ENCODE measurements at regions not wholly inside any gene's neighbourhood (a gene's known extent, or its start where the extent isn't known, plus 50 kb on each side); places are given as distances from the start of the nearest gene placed in this dataset.
"Not testable (repeated sequence)": the region's sequence is repeated elsewhere in the genome, so short reads cannot be mapped to it uniquely, and the experiment has no call there.

DNA sequence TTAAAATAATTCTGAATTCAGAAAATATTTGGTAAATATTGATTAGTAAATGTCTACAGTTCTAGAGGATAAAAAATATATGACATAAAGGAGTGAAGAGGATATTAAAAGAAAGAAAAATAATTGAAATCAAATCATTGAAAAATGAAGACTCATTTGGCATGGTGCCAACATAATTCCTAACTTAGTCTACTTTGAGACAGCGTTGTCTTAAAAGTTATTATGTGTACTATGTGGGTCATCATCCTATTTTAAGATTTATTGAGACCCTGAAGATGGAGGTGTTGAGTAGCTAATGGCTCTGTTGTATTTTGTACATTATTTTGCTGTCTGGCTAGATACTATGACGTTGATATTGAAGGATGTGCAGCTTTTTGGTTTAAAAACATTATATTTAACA is 156.7 kb upstream of the PTGFR start:
- no peaks in the 10 kb centered on the region for H3K36me3 ChIP-seq
- no peaks in the 10 kb centered on the region for H3K9me3 ChIP-seq
- intact Hi-C loops (cut with DNase I; ENCODE audit: low total_unique reads) = no loop called here
- H3K4me3 ChIP-seq = no peak overlapping the region
- no peak for DNase-seq
- no peak overlapping the region for H3K27ac ChIP-seq
- TF ChIP-seq, protein P1, sequence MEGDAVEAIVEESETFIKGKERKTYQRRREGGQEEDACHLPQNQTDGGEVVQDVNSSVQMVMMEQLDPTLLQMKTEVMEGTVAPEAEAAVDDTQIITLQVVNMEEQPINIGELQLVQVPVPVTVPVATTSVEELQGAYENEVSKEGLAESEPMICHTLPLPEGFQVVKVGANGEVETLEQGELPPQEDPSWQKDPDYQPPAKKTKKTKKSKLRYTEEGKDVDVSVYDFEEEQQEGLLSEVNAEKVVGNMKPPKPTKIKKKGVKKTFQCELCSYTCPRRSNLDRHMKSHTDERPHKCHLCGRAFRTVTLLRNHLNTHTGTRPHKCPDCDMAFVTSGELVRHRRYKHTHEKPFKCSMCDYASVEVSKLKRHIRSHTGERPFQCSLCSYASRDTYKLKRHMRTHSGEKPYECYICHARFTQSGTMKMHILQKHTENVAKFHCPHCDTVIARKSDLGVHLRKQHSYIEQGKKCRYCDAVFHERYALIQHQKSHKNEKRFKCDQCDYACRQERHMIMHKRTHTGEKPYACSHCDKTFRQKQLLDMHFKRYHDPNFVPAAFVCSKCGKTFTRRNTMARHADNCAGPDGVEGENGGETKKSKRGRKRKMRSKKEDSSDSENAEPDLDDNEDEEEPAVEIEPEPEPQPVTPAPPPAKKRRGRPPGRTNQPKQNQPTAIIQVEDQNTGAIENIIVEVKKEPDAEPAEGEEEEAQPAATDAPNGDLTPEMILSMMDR (IDR thresholded peaks at IDR 0.05) = no peak
- no peaks in the 10 kb centered on the region for H3K27me3 ChIP-seq
- no peaks in the 10 kb centered on the region for H3K4me1 ChIP-seq

- TF ChIP-seq, protein P1 (IDR thresholded peaks at IDR 0.05) = no peak
- H3K4me1 ChIP-seq = no peaks in the 10 kb centered on the region
- DNase-seq = peak in 1 of 2 donors; percentile 23
- no peaks in the 10 kb centered on the region for H3K27me3 ChIP-seq
- H3K4me3 ChIP-seq = no peak overlapping the region
- H3K27ac ChIP-seq = no peak overlapping the region
- intact Hi-C loops (cut with DNase I; ENCODE audit: low total_unique reads) = no loop called here
- H3K9me3 ChIP-seq = no peaks in the 10 kb centered on the region
- H3K36me3 ChIP-seq = no peaks in the 10 kb centered on the region
Observed at GRCh38 chr1:78334952-78335351, 155.8 kb upstream of the PTGFR start.

DNA sequence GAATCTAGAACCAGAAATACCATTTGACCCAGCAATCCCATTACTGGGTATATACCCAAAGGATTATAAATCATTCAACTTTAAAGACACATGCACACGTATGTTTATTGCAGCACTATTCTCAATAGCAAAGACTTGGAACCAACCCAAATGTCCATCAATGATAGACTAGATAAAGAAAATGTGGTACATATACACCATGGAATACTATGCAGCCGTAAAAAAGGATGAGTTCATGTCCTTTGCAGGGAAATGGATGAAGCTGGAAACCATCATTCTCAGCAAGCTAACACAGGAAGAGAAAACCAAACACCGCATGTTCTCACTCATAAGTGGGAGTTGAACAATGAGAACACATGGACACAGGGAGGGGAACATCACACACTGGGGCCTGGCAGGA is 154.0 kb upstream of the PTGFR start:
- H3K36me3 ChIP-seq; H3K27ac ChIP-seq; H3K4me3 ChIP-seq; H3K4me1 ChIP-seq; H3K9me3 ChIP-seq; H3K27me3 ChIP-seq; DNase-seq; intact Hi-C loops (cut with DNase I; ENCODE audit: low total_unique reads): not testable (repeated sequence)

GRCh38 chr1:78339490-78339889 is 151.3 kb upstream of the PTGFR start:
- DNase-seq = no peak

GRCh38 chr1:78340006-78340405 is 150.8 kb upstream of the PTGFR start:
- Histone ChIP-seq H3K36me3 (no peaks in the 10 kb centered on the region), H3K4me3 (no peak overlapping the region), H3K27me3 (no peaks in the 10 kb centered on the region), H3K9me3 (no peaks in the 10 kb centered on the region), H3K27ac (no peak overlapping the region), H3K4me1 (no peaks in the 10 kb centered on the region)
- TF ChIP-seq, protein P1 (IDR thresholded peaks at IDR 0.05) = no peak
- intact Hi-C loops (cut with DNase I; ENCODE audit: low total_unique reads) = no loop called here
- no peak for DNase-seq

More at GRCh38 chr1:78339490-78339889, 151.3 kb upstream of the PTGFR start:
- intact Hi-C loops (cut with DNase I; ENCODE audit: low total_unique reads) = no loop called here
- no peaks in the 10 kb centered on the region for H3K4me1 ChIP-seq
- no peak overlapping the region for H3K27ac ChIP-seq
- H3K36me3 ChIP-seq = no peaks in the 10 kb centered on the region
- no peak overlapping the region for H3K4me3 ChIP-seq
- TF ChIP-seq, protein P1 (IDR thresholded peaks at IDR 0.05) = no peak
- no peaks in the 10 kb centered on the region for H3K9me3 ChIP-seq
- H3K27me3 ChIP-seq = no peaks in the 10 kb centered on the region

DNA sequence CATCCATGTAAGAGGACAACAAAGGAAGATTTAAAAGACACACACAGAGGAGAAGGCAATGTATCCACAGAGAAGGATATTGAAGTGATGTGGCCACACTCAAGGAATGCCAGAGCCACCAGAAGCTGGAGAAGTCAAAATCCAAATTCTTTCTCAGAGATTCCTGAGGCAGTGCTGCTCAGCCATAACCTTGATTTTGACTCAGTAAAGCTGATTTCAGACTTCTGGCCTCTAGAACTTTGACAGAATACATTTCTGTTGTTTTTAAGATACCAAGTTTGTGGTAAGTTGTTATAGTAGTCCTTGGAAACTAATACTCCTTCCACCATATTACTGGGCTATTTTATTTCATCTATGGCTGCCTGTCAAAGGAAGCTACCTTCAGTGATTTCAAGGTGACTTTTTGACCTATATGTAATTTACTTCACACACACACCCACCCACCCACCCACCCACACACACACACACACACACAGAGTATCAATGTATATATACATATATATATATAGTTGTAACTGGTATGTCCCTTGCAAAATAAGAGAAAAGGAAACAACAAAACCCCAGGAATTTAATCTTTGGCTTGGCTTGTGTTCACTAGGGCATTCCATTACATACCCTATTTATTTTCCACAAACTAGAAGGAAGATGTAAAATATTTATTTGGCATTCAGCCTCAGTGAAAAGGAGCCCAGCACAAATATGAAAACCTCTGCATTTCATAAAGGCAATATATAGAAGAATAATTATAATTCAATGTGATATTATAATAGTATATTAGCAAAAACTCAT is 142.1 kb upstream of the PTGFR start:
- H3K27ac ChIP-seq = no peak overlapping the region
- no peak for DNase-seq
- H3K27me3 ChIP-seq = no peaks in the 10 kb centered on the region
- intact Hi-C loops (cut with DNase I; ENCODE audit: low total_unique reads) = no loop called here
- no peaks in the 10 kb centered on the region for H3K36me3 ChIP-seq
- TF ChIP-seq, protein P1 (IDR thresholded peaks at IDR 0.05) = no peak
- no peak overlapping the region for H3K4me3 ChIP-seq
- no peaks in the 10 kb centered on the region for H3K9me3 ChIP-seq
- H3K4me1 ChIP-seq = no peaks in the 10 kb centered on the region
